ENCODE measurements at regions not wholly inside any gene's neighbourhood (a gene's known extent, or its start where the extent isn't known, plus 50 kb on each side); places are given as distances from the start of the nearest gene placed in this dataset.

GRCh38 chr6:23659125-23659524 is 466.9 kb upstream of the NRSN1 start:
- Histone ChIP-seq H4K20me1 (ENCODE audit: control insufficient read depth, insufficient read depth, insufficient read length) (no peaks in the 10 kb centered on the region), H3K23ac (ENCODE audit: insufficient read length, low read depth, low read length) (no peak overlapping the region), H4K8ac (replicated peaks; ENCODE audit: insufficient read length, low read depth, low read length) (no peak overlapping the region), H3K4ac (ENCODE audit: low read depth, low read length) (no peak overlapping the region), H3K23me2 (ENCODE audit: insufficient read length, low read depth, low read length, poor library complexity, severe bottlenecking) (no peaks in the 10 kb centered on the region), H2BK20ac (ENCODE audit: low read depth, low read length, poor library complexity, severe bottlenecking) (no peak overlapping the region), H3K4me1 (ENCODE audit: insufficient read depth, low read length) (no peaks in the 10 kb centered on the region; the same call in 1 of the 2 replicates), H3K14ac (ENCODE audit: insufficient read depth, low read length) (no peak overlapping the region), H3K18ac (ENCODE audit: insufficient read length, low read depth, low read length) (no peak overlapping the region), H4K5ac (ENCODE audit: insufficient read length, low read depth, low read length) (no peak overlapping the region), H3K56ac (ENCODE audit: insufficient read length, low read depth, low read length) (no peak overlapping the region), H2BK5ac (ENCODE audit: insufficient read length, low read length) (no peak overlapping the region), H3K9ac (ENCODE audit: extremely low read depth, insufficient read length, low read length) (no peak overlapping the region), H3T11ph (ENCODE audit: low read length) (no peak overlapping the region), H3K27ac (ENCODE audit: insufficient read length, low read depth, low read length) (no peak overlapping the region), H2BK120ac (ENCODE audit: low read depth, low read length, poor library complexity, severe bottlenecking) (no peak overlapping the region), H3K4me2 (ENCODE audit: insufficient read depth, insufficient read length, low read length) (no peak overlapping the region), H3K27me3 (ENCODE audit: insufficient read depth, low read length) (no peaks in the 10 kb centered on the region), H3K79me1 (ENCODE audit: insufficient read depth, low read depth, low read length, poor library complexity, severe bottlenecking) (no peaks in the 10 kb centered on the region), H2BK12ac (ENCODE audit: insufficient read length, low read depth, low read length) (no peak overlapping the region), H3K79me2 (ENCODE audit: insufficient read depth, low read length) (no peaks in the 10 kb centered on the region), H3K9me3 (ENCODE audit: control insufficient read depth, low read depth, low read length) (no peaks in the 10 kb centered on the region), H2AK5ac (ENCODE audit: insufficient read length, low read length) (no peak overlapping the region), H4K91ac (ENCODE audit: insufficient read length, low read depth, low read length) (no peak overlapping the region), H2AFZ (ENCODE audit: low read length) (no peak overlapping the region), H2BK15ac (ENCODE audit: low read depth, low read length) (no peak overlapping the region)
- no CpG with 5 or more reads among the region's 2 CpGs for WGBS (ENCODE audit: extremely low coverage, insufficient read length, low lambda C conversion rate)
- Mint-ChIP-seq H3K9me3 (no peaks in the 10 kb centered on the region; a peak in 1 of 5 replicates), H3K4me1 (peaks cover 17 to 24% of the 10 kb centered on the region in 2 experiments), H3K36me3 (ENCODE audit: insufficient read depth in 1 of 3, low read depth in 3 of 3) (no peaks in the 10 kb centered on the region), H3K27me3 (ENCODE audit: low read depth) (no peaks in the 10 kb centered on the region), H3K27ac (no peak overlapping the region), H3K4me3 (no peak overlapping the region)
- peak; percentile 43 for DNase-seq
- TF ChIP-seq CTCF (conservative IDR thresholded peaks at IDR 0.05), result peak; percentile 85
